Right atrium auricular region (tissue), 2 donors: ENCODE measurements at regions not wholly inside any gene's neighbourhood (a gene's known extent, or its start where the extent isn't known, plus 50 kb on each side); places are given as distances from the start of the nearest gene placed in this dataset.

ENCODE experiments used
- DNase-seq: peaks from one replicate; pipeline ENCODE4 v3.0.0-alpha.2; 2019; ENCODE audit warnings: low spot score
- H3K27ac ChIP-seq, 2 donors: fragments of 200-600 bp; sonication (generic); 1 replicate in 1 of 2; 2 replicates in 1 of 2; pipeline ENCODE4 v1.5.1; 2016 to 2019
- H3K27me3 ChIP-seq, 2 donors: fragments of 200-600 bp; sonication (generic); one replicate each; pipeline versions ENCODE4 v1.5.1 to v1.6.0; 2017 to 2019
- H3K36me3 ChIP-seq: fragments of 200-600 bp; sonication (generic); one replicate; pipeline ENCODE4 v1.5.1; 2016
- H3K4me1 ChIP-seq, 2 donors: fragments of 200-600 bp; sonication (generic); one replicate each; pipeline versions ENCODE4 v1.5.1 to v1.6.0; 2017 to 2019
- H3K4me3 ChIP-seq, 2 donors: fragments of 200-600 bp; sonication (generic); 1 replicate in 1 of 2; 2 replicates in 1 of 2; pipeline ENCODE4 v1.5.1; 2017 to 2019; ENCODE audit warnings: mild to moderate bottlenecking in 1 of 2, moderate library complexity in 1 of 2
- H3K9me3 ChIP-seq, 2 donors: fragments of 200-600 bp; sonication (generic); one replicate each; pipeline ENCODE4 v1.5.1; 2019
- TF ChIP-seq, protein P1 (sequence below), 2 donors: fragments of 200-600 bp; sonication (generic); IDR thresholded peaks; one replicate each; pipeline ENCODE4 v1.5.1; 2019; ENCODE audit warnings: antibody characterized with exemption in 2 of 2

DNA sequence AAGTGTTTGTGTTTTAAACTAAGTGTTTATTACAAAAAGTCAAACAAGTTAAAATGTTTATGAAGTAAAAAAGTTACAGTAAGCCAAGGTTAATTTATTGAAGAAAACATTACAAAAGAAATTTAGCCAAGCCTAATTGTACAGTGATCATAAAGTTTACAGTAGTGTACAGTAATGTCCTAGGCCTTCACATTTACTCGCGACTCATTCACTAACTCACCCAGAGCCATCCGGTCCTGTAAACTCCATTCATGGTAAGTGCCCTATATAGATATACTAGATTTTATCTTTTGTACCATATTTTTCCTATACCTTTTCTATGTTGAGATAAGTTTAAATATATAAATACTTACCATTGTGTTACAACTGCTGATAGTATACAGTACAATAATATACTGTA, 481.8 kb upstream of the TENM4 start:
- TF ChIP-seq, protein P1, sequence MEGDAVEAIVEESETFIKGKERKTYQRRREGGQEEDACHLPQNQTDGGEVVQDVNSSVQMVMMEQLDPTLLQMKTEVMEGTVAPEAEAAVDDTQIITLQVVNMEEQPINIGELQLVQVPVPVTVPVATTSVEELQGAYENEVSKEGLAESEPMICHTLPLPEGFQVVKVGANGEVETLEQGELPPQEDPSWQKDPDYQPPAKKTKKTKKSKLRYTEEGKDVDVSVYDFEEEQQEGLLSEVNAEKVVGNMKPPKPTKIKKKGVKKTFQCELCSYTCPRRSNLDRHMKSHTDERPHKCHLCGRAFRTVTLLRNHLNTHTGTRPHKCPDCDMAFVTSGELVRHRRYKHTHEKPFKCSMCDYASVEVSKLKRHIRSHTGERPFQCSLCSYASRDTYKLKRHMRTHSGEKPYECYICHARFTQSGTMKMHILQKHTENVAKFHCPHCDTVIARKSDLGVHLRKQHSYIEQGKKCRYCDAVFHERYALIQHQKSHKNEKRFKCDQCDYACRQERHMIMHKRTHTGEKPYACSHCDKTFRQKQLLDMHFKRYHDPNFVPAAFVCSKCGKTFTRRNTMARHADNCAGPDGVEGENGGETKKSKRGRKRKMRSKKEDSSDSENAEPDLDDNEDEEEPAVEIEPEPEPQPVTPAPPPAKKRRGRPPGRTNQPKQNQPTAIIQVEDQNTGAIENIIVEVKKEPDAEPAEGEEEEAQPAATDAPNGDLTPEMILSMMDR (IDR thresholded peaks at IDR 0.05): no peak
- Histone ChIP-seq H3K27ac (no peak overlapping the region), H3K27me3 (no peaks in the 10 kb centered on the region), H3K9me3 (no peaks in the 10 kb centered on the region), H3K4me3 (no peak overlapping the region), H3K36me3 (no peaks in the 10 kb centered on the region), H3K4me1 (no peaks in the 10 kb centered on the region)
- no peak for DNase-seq

DNA sequence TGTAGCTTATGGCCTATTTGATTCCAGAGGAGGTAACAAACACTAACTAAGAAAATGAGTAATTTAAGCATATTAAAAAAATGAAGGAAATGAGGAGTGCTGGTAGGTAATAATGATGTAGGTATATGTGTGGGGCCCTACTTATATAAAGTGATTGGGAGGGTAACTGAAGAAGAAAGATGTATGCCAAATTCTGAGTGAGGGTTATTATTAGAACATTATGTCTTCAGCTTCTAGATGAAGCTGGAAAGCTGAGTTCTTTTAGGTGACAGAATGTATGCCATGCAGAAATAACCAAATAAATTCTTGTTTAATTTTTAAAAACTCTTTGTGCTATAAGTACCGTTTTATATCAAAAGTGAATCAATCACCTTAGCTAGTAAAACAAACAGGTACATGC, 479.6 kb upstream of the TENM4 start:
- Histone ChIP-seq H3K9me3 (no peaks in the 10 kb centered on the region), H3K27me3 (no peaks in the 10 kb centered on the region), H3K4me3 (no peak overlapping the region), H3K4me1 (no peaks in the 10 kb centered on the region), H3K27ac (no peak overlapping the region), H3K36me3 (no peaks in the 10 kb centered on the region)
- TF ChIP-seq, protein P1 (IDR thresholded peaks at IDR 0.05): no peak
- DNase-seq: no peak

DNA sequence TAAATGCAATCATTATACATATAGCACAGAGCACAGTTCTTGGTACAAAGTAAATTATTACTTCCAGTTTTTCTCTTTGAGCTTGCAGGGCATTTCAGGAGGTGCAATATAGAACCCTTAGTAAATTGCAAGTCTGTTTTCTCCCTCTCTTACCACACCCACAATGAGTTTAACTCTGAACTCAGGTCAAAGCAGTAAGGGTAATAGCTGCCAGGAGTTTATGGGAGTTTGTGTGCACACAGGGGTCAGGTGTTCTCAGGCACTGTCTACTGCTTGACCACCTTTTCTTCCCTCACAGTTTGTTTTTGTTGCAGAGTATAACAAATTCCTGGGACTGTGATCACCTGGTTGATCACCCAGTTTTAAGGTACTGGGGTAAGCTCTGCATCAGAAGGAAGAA, 478.5 kb upstream of the TENM4 start:
- Histone ChIP-seq H3K36me3 (no peaks in the 10 kb centered on the region), H3K4me3 (no peak overlapping the region), H3K4me1 (no peaks in the 10 kb centered on the region), H3K9me3 (no peaks in the 10 kb centered on the region), H3K27ac (no peak overlapping the region), H3K27me3 (no peaks in the 10 kb centered on the region)
- DNase-seq: no peak
- TF ChIP-seq, protein P1 (IDR thresholded peaks at IDR 0.05): no peak

DNA sequence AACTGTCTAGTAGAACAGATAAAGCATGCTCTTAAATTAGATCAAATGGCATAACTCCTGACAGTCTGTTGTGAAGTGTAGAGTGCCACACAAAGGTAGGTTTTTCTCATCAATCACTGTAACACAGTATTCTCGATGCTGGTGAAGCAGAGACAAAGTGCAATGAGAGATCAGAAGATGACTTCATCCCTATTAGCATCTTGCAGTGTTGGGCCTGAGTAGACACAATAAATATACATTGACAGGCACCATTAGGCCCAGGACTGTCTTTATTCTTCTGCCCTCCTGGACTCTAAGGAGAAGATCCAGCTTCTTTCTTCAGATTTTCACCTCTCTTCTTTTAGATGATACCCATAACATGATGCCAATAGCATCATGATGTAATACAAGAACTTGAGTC, 478.0 kb upstream of the TENM4 start:
- no peaks in the 10 kb centered on the region for H3K4me1 ChIP-seq
- no peak overlapping the region for H3K27ac ChIP-seq
- no peaks in the 10 kb centered on the region for H3K27me3 ChIP-seq
- no peak overlapping the region for H3K4me3 ChIP-seq
- H3K9me3 ChIP-seq: no peaks in the 10 kb centered on the region
- no peak for DNase-seq
- H3K36me3 ChIP-seq: no peaks in the 10 kb centered on the region
- TF ChIP-seq, protein P1 (IDR thresholded peaks at IDR 0.05): no peak

DNA sequence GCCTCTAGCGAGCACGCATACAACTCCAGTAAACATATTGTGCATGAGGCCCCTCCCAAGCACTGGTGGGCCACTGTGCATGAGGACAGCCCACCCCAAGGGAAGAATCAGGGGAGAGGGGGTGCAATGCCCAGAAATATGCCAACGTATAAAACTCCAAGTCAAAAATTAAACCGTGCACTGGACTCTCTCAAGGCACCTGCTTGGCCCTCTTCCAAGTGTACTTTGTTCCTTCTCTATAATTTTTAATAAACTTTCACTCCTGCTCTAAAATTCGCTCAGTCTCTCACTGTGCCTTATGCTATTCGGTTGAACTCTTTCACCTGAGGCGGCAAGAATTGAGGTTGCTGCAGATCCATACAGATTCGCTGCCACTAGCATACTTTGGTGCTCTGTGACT, 465.3 kb upstream of the TENM4 start:
- TF ChIP-seq, protein P1 (IDR thresholded peaks at IDR 0.05): no peak
- no peak overlapping the region for H3K27ac ChIP-seq
- no peak for DNase-seq
- H3K4me3 ChIP-seq: no peak overlapping the region
- H3K4me1 ChIP-seq: no peaks in the 10 kb centered on the region
- no peaks in the 10 kb centered on the region for H3K9me3 ChIP-seq
- H3K36me3 ChIP-seq: no peaks in the 10 kb centered on the region
- H3K27me3 ChIP-seq: no peaks in the 10 kb centered on the region

DNA sequence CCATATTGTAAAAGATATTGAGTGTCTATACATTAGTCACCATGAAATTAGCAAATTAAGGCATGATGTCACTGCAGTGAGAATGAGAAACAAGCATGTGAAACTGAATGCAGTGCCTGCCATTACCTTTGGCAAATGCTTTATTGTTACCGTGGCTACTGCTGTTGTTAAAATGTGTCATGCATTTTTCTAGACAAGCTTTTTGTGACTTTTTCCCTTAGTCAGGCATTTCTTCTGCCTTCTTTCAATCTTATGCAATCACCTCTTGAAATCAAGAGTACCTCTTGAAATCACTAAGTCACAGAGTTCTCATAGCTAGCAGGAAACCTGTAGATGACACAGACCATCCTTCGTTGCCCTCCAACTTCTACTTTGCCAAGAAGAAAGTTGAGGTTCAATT, 461.7 kb upstream of the TENM4 start:
- Histone ChIP-seq H3K27ac (no peak overlapping the region), H3K9me3 (no peaks in the 10 kb centered on the region), H3K4me3 (no peak overlapping the region), H3K27me3 (no peaks in the 10 kb centered on the region), H3K36me3 (no peaks in the 10 kb centered on the region), H3K4me1 (no peaks in the 10 kb centered on the region)
- no peak for DNase-seq
- TF ChIP-seq, protein P1 (IDR thresholded peaks at IDR 0.05): no peak
